HG03469 (cell line): ENCODE measurements at regions not wholly inside any gene's neighbourhood (a gene's known extent, or its start where the extent isn't known, plus 50 kb on each side); places are given as distances from the start of the nearest gene placed in this dataset.
"Not testable (repeated sequence)": the region's sequence is repeated elsewhere in the genome, so short reads cannot be mapped to it uniquely, and the experiment has no call there.

Source experiments
- ATAC-seq: cut with Tn5 transposase; IDR thresholded peaks from one replicate; pipeline ENCODE4 v1.9.1; 2021; ENCODE audit warnings: mild to moderate bottlenecking, moderate library complexity, moderate number of reproducible peaks; ENCODE audit not compliant: unreplicated experiment

GRCh38 chr15:45804028-45804427 lies 169.2 kb downstream of the SQOR start:
- no peak for ATAC-seq

DNA sequence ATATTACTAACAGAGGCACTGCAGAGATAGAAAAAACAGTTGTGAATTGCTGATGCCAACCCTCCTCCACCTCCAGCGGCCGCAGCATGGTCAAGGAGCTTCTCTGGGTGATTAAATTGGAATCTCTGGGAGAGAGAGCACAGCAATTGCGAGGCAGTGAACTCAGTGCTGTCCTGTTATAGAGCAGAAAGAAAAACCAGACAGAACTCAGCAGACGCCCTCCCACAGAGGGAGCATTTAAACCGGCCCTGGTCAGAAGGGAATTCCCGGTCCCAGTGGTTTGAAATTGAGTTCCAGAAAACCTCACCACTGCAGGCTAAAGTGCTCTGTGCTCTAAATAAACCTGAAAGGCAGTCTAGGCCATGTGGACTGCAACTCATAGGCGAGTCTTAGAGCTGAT lies 175.4 kb downstream of the SQOR start:
- no peak for ATAC-seq

DNA sequence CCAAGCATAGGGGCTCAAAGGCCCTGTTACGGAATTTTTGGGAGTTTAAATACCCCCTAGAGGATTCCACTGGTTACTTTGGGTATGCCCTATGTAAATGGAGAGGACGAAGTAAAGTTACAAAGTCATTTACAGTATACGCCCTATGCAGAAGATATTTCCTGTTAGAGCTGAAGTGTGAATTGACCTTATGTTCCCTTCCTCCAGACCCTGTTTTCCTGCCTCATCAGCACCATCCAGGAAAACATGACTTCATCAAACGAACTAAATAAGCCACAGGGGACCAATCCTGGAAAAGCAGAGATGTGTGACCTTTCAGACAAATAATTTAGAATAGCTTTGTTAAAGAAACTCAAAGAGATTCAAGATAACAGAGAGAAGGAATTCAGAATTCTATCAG lies 177.4 kb downstream of the SQOR start:
- ATAC-seq = no peak

DNA sequence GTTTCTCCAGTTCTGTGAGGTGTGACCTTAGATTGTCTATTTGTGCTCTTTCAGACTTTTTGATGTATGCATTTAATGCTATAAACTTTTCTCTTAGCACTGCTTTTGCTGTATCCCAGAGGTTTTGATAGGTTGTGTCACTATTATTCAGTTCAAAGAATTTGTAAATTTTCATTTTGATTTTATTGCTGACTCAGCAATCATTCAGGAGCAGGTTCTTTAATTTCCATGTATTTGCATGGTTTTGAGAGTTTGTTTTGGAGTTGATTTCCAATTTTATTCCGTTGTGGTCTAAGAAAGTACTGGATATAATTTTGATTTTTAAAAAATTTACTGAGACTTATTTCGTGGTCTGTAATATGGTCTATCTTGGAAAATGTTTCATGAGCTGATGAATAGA lies 182.7 kb downstream of the SQOR start:
- not testable (repeated sequence) for ATAC-seq

GRCh38 chr15:45821390-45821789 lies 186.6 kb downstream of the SQOR start:
- no peak for ATAC-seq

DNA sequence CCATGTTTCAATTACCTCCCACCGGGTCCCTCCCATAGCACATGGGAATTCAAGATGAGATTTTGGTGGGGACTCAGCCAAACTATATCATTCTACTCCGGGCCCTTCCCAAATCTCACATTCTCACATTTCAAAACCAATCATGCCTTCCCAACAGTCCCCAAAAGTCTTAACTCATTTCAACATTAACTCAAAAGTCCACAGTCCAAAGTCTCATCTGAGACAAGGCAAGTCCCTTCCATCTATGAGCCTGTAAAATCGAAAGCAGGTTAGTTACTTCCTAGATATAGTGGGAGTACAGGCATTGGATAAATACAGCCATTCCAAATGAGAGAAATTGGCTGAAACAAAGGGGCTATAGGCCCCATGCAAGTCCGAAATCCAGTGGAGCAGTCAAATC lies 188.1 kb downstream of the SQOR start:
- not testable (repeated sequence) for ATAC-seq

DNA sequence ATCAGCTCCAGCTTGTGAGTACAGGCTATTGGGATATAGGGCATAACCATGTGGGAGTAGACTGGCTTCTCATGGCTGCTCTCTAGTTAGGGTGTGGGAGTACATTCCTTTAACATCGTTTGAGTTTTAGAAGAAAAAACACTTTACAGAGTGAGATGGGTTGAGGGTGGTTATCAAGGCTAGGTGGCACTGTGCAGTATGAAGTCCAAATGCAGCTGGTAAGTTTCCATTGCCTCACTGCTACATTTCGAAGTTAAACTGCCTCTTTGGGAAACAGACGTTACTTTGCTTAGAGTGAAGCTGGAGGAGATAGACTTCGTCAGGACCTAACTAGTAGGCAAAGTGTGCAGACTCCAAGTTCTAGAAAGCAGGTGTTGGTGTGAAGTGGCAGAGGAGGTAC lies 192.4 kb downstream of the SQOR start:
- no peak for ATAC-seq

DNA sequence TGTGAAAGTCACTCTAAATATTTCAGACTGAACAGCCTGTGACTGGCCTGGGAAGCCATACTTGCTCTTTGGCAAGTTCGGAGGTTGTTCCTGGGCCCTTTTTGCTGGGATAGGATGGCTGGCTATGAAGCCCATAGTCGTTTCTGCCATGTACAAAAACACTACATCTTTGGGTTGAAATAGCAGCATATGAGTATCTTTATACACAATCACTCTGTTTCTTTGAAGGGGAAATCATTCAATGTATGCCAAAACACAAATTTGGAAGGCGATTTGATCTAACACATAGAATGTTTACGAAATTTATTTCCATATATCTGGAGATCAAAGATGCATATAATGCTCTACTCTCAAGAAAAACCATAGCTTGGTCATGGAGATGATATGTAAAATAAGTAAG lies 192.9 kb downstream of the SQOR start:
- ATAC-seq = no peak

DNA sequence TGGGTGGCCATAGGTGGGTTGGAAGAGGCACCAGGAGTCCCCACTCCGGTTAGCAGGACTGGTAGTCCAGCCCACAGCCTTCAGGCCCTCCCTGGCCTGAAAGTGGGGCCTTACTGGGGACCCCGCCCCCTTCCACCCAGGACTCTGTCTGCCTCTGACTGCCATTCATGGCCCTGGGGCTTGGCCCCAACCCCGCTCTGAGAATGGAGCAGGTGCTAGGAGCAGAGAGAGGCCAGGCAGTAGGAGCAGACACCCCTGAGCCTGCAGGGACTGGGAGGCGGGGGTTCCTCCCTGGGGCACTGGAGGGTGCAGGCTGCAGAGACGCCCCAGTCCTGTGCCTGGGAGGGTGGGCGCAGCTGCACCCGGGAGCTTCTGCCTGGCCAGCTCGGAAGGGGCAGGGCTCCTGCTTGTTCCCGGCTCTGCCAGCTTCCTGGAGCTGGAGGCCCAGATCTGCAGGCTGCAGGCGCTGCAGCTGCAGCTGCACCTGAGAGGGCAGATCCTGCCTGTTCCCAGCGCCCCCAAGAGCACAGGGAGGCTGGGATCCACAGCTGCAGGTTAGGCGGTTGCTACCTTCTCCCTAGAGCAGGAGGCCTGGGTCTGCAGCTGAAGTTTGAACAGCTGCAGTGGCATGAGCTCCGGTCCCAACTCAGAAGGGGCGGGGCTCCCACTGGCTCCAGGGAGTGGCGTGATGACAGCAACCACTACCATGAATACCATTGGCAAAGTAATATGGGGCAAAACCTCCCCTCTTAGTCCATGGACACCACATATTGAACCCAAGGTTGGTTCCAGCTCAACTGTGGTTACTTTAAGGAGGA lies 194.7 kb downstream of the SQOR start:
- no peak for ATAC-seq

DNA sequence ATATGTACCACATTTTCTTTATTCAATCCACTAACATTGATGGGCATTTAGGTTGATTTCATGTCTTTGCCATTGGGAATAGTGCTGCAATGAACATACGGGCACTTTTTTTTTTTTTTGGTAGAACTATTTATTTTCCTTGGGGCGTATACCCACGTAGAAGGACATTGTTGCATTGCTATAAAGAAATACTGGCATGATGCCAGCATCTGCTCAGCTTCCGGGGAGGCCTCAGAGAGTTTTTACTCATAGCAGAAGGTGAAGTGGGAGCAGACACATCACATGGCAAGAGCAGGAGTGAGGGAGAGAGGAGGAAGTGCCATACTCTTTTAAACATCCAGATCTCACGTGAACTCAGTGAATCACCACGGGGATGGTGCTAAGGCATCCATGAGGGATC lies 197.0 kb downstream of the SQOR start:
- no peak for ATAC-seq

GRCh38 chr15:45834622-45835021 lies 199.8 kb downstream of the SQOR start:
- ATAC-seq = no peak

GRCh38 chr15:45842151-45842550 lies 207.3 kb downstream of the SQOR start:
- ATAC-seq = no peak

DNA sequence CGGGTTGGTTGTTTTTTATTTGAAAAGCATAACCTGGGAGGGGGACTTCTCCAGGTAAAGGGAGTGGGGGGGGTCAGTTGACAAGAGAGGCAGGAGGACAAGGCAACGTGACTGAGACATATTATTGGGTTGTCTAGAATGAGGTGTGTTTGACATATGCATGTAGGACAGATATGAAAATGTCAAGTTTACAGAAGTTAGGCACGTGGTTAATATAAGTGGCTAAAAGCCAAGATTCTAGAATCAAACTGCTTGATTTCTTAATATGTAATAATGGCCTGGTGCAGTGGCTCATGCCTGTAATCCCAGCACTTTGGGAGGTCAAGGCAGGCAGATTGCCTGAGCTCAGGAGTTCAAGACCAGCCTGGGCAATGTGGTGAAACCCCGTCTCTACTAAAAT lies 212.8 kb downstream of the SQOR start:
- ATAC-seq = no peak

DNA sequence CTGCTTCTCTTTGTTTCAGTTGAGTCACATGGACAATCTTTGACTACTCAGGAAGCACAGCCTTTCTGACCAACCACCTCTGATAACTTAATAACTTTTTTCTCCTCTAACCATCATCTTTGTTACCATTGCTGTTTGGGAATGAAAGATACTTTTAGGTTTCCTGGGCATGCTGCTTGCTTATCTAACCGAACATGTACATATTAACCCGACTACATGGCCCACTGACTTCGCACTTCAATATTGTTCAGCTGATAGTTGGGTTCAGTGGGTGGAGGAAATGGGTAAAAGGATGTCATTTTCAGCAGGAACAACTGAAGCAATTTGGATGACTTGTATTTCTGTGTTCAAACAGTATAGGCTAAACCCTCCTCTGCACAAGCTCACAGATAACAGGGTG lies 214.3 kb downstream of the SQOR start:
- no peak for ATAC-seq

DNA sequence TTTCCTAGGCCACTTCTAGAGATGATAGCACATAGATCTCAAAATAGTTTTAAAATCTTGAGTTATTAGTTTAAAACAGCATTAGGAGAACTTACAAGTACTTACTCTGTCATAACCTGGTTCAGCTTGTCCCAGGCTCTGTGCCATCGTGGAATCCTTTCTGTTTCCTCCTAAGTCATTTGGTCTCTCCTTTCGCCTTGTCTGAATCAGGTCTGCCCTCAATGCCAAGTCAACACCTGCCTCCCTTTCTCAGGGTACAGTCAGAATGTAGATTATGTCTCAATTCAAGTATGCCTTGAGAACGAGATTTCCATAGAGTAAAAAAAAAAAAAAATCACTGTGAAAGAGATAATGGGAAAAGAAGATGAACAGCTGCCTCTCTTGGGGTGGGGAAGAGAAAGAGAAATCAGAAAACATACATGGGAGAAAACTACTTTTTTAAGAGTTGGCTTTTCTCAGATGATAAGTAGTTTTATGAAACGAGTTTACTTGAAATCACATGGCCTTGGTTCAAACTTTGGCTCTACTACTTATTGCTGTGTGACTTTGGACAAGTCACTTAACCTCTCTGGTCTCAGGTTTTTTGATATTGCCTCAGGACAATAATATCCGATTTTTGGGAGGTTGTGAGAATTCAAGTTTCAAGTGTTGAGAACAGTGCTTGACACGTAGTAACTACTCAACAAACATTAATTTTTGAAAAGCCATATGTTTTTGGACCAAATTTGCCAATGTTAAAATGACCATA lies 219.8 kb downstream of the SQOR start:
- ATAC-seq = no peak

- no peak for ATAC-seq
Observed at GRCh38 chr15:45855210-45855906, 220.5 kb downstream of the SQOR start.

DNA sequence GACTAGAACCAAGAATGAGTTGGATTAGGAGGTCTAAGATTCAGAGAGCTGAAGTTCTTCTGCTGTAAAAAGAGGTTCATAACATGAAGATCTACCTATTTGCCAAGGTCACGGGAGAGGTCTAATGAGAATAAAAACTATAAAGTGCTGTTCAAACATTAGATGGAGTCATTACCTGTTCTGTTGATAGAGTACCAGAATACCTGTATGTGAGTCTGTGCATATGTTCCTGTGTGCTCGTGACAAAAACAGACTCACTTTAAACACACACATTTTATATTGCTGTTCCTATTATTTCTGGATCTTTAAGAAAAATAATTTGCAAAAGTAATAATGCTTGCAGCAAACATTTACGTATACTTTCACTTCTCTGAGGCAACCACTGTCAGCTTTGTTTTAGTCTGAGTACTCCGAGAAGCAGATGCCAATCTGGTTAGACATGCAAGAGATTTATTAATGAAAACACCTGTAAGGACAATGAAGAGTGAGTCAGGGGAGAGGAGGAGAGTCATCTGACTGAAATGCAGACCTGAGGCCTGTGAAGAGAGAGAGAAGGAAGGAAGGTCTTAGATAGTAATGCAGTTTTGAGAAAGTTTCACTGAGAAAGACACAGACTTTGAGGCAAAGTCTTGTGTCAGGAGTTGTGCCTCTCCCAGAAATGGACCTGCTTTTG lies 221.2 kb downstream of the SQOR start:
- ATAC-seq = no peak

- no peak for ATAC-seq
Observed at GRCh38 chr15:45857291-45857690, 222.5 kb downstream of the SQOR start.

DNA sequence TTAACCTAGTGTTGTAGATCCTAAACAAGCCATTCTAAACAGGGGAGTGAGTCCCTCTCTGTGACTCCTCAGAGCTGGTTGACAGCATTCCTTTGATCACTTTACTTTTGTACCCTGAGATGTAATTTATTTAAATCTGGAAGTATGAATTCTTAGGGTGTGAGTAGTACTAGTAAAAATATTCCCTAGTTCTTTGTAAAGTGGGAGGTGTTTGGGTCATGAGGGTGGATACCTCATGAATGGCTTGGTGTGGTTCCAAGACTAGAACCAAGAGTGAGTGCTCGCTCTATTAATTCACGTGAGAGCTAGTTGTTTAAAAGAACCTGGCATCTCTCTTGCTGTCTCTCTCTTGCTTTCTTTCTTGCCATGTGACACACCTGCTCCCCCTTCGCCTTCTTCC lies 223.7 kb downstream of the SQOR start:
- ATAC-seq = no peak

DNA sequence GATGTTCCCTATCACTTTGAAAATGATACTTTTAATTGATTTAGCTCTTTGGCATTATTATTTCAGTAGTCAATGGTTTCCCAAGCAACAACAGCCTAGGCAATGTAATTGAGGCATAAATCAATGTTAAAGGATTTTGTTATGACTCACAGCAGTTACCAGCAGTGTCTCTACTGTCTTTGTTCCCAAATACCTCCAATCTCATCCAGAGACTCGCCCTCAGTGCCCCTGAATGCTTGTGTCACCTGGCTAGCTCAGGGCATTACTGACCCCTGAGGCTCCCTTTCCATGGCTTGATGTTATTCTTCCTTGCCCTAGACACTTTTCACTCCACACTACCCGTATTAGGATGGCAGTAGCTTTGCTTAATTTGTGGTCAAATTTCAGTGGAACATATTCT lies 227.2 kb downstream of the SQOR start:
- ATAC-seq = no peak

DNA sequence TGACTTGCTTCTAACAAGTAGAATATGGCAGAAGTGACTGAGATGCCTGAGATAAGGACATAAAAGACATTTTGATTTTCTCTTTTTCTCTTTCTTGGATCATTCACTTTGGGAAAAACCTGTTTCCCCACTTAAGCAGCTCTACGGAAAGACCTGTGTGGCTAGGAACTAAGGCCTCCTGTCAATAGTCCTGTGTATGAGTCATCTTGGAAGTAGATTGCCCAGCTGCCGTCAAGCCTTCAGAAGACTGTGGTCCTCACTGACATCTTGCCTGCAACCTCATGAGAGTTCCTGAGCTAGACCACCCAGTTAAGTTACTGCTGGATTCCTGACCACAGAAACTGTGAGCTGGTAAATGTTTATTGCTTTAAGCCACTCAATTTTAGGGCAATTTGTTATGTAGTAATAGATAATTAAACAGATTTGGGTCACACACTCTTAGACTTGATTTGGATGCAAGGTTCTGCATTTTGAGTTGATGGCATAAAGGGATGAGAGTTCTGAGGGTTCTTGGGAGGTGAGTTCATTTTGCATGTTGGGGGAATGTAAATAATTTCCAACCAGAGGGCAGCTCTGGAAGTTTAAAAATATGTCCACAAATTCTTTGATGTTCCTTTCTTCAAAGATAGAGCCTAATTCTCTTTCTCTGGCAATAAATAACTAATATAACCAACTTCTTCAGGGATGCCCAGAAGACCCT lies 229.2 kb downstream of the SQOR start:
- ATAC-seq = no peak
